Stomach (tissue), 8 donors: ENCODE measurements at regions not wholly inside any gene's neighbourhood (a gene's known extent, or its start where the extent isn't known, plus 50 kb on each side); places are given as distances from the start of the nearest gene placed in this dataset.

Experiments used
- DNase-seq, 2 donors: peaks; one replicate each; pipeline versions ENCODE4 v3.0.0 to v3.0.0-alpha.2; 2013 to 2019
- H3K27ac ChIP-seq, 5 donors: fragments of 200-600 bp in 4 of 5; sonication (generic) in 4 of 5; one replicate each; pipeline ENCODE4 v1.5.1; 2013 to 2019; ENCODE audit warnings: mild to moderate bottlenecking in 1 of 5, moderate library complexity in 1 of 5
- H3K27me3 ChIP-seq, 3 donors: fragments of 200-600 bp; sonication (generic); one replicate each; pipeline ENCODE4 v1.5.1; 2017 to 2019; ENCODE audit warnings: mixed run types in 1 of 3
- H3K36me3 ChIP-seq, 4 donors: fragments of 200-600 bp; sonication (generic); 1 replicate in 3 of 4; 2 replicates in 1 of 4; pipeline ENCODE4 v1.5.1; 2016 to 2019
- H3K4me1 ChIP-seq, 4 donors: fragments of 200-600 bp; sonication (generic); one replicate each; pipeline ENCODE4 v1.5.1; 2016 to 2019
- H3K4me3 ChIP-seq, 4 donors: fragments of 200-600 bp; sonication (generic) in 3 of 4; one replicate each; pipeline ENCODE4 v1.5.1; 2016 to 2019; ENCODE audit warnings: mild to moderate bottlenecking in 1 of 4
- H3K9me3 ChIP-seq, 4 donors: fragments of 200-600 bp; sonication (generic); one replicate each; pipeline ENCODE4 v1.5.1; 2016 to 2019
- CTCF ChIP-seq, 7 experiments: fragments of 450-650 bp in 4 of 7; fragments of 200-600 bp in 3 of 7; sonication (generic) in 3 of 7; IDR thresholded peaks; one replicate each; pipeline ENCODE4 v1.5.1; 2016 to 2019; ENCODE audit warnings: antibody characterized with exemption in 7 of 7, control low read depth in 2 of 7, mild to moderate bottlenecking in 1 of 7
- EP300 ChIP-seq: sonication (generic); formaldehyde crosslinking; IDR thresholded peaks from one replicate; pipeline ENCODE4 v1.6.1; 2017; ENCODE audit warnings: antibody characterized with exemption
- POLR2A ChIP-seq, 4 donors: fragments of 450-650 bp; IDR thresholded peaks; one replicate each; pipeline ENCODE4 v1.6.1; 2016; ENCODE audit warnings: antibody characterized with exemption in 4 of 4, control low read depth in 2 of 4, mild to moderate bottlenecking in 1 of 4, moderate library complexity in 1 of 4
- POLR2AphosphoS5 ChIP-seq, 3 donors: sonication (generic); formaldehyde crosslinking; IDR thresholded peaks; one replicate each; pipeline ENCODE4 v1.6.1; 2016; ENCODE audit warnings: antibody characterized with exemption in 3 of 3
- WGBS, 5 donors: extraction: QIAGEN DNeasy Blood & Tissue Kit in 3 of 5; methylation state at CpG; one replicate each; pipeline versions ENCODE4 v1.1.5 to v1.1.7; 2013 to 2018; 5-methylcytosine and 5-hydroxymethylcytosine counted together
- intact Hi-C: fragments of 100-400 bp; cut with DNase I; formaldehyde crosslinking; loops from one replicate; pipeline ENCODE4 v1.15.1; 2023; ENCODE audit warnings: low total_unique reads
- donor health status: healthy with polysubstance abuse.
- donor health status: Bipolar disorder and iron deficiency.
- donor health status: healthy.

- Histone ChIP-seq H3K36me3 (no peaks in the 10 kb centered on the region), H3K4me1 (no peaks in the 10 kb centered on the region), H3K9me3 (peaks cover 0 to 20% (median 11%) of the 10 kb centered on the region in 4 donors), H3K4me3 (no peak overlapping the region), H3K27ac (no peak overlapping the region), H3K27me3 (no peaks in the 10 kb centered on the region)
- DNase-seq, result no peak
- 46 to 72% (median 50%) methylated on average over 2 of the region's 2 CpGs for WGBS, 5 donors
- intact Hi-C loops, result no loop called here
- TF ChIP-seq EP300, result no peak
- no peak for TF ChIP-seq POLR2A (IDR thresholded peaks at IDR 0.05)
Measured at GRCh38 chr4:132934911-132935310, 214.2 kb upstream of the PCDH10 start.

- H3K27me3 ChIP-seq, result no peaks in the 10 kb centered on the region
- no peaks in the 10 kb centered on the region for H3K36me3 ChIP-seq
- H3K4me3 ChIP-seq, result no peak overlapping the region
- no peaks in the 10 kb centered on the region for H3K4me1 ChIP-seq
- DNase-seq, result no peak
- intact Hi-C loops, result no loop called here
- no peak overlapping the region for H3K27ac ChIP-seq
- H3K9me3 ChIP-seq, result peaks cover 0 to 23% (median 21%) of the 10 kb centered on the region in 4 donors
- no peak for TF ChIP-seq POLR2A (IDR thresholded peaks at IDR 0.05)
Measured at GRCh38 chr4:132955146-132955545, 193.9 kb upstream of the PCDH10 start.

- no peaks in the 10 kb centered on the region for H3K4me1 ChIP-seq
- H3K4me3 ChIP-seq, result no peak overlapping the region
- TF ChIP-seq POLR2A (IDR thresholded peaks at IDR 0.05) (no peak), POLR2AphosphoS5 (IDR thresholded peaks at IDR 0.05) (no peak), EP300 (no peak), CTCF (IDR thresholded peaks at IDR 0.05) (no peak)
- 82 to 96% (median 87%) methylated on average over 2 of the region's 2 CpGs for WGBS, 5 donors
- intact Hi-C loops, result no loop called here
- peaks cover 0 to 27% (median 25%) of the 10 kb centered on the region in 4 donors for H3K9me3 ChIP-seq
- H3K36me3 ChIP-seq, result no peaks in the 10 kb centered on the region
- DNase-seq, result no peak
- no peak overlapping the region for H3K27ac ChIP-seq
- no peaks in the 10 kb centered on the region for H3K27me3 ChIP-seq
Measured at GRCh38 chr4:132956962-132957361, 192.1 kb upstream of the PCDH10 start.

- intact Hi-C loops, result no loop called here
- peaks cover 0 to 27% (median 25%) of the 10 kb centered on the region in 4 donors for H3K9me3 ChIP-seq
- H3K4me1 ChIP-seq, result no peaks in the 10 kb centered on the region
- TF ChIP-seq EP300, result no peak
- no peak for TF ChIP-seq POLR2AphosphoS5 (IDR thresholded peaks at IDR 0.05)
- no peak for TF ChIP-seq POLR2A (IDR thresholded peaks at IDR 0.05)
- no peak for TF ChIP-seq CTCF (IDR thresholded peaks at IDR 0.05)
- H3K27me3 ChIP-seq, result no peaks in the 10 kb centered on the region
- no peak for DNase-seq
- no peak overlapping the region for H3K27ac ChIP-seq
- H3K36me3 ChIP-seq, result no peaks in the 10 kb centered on the region
- no peak overlapping the region for H3K4me3 ChIP-seq
- 80 to 92% (median 90%) methylated on average over 4 to 8 of the region's 8 CpGs for WGBS, 5 donors
Measured at GRCh38 chr4:132958457-132959263, 190.4 kb upstream of the PCDH10 start.

GRCh38 chr4:132981611-132982010 lies 167.5 kb upstream of the PCDH10 start:
- H3K4me1 ChIP-seq, result no peaks in the 10 kb centered on the region
- no peak overlapping the region for H3K27ac ChIP-seq
- no peak for DNase-seq
- no peaks in the 10 kb centered on the region for H3K9me3 ChIP-seq
- no peaks in the 10 kb centered on the region for H3K36me3 ChIP-seq
- no peak overlapping the region for H3K4me3 ChIP-seq
- no peaks in the 10 kb centered on the region for H3K27me3 ChIP-seq
- intact Hi-C loops, result no loop called here
- 63 to 91% (median 87%) methylated on average over 1 of the region's 1 CpG for WGBS, 5 donors
- TF ChIP-seq EP300 (no peak), POLR2A (IDR thresholded peaks at IDR 0.05) (no peak), POLR2AphosphoS5 (IDR thresholded peaks at IDR 0.05) (no peak), CTCF (IDR thresholded peaks at IDR 0.05) (no peak)
